SU-DHL-6 (cell line): ENCODE measurements at regions not wholly inside any gene's neighbourhood (a gene's known extent, or its start where the extent isn't known, plus 50 kb on each side); places are given as distances from the start of the nearest gene placed in this dataset.

Source experiments
- H2AFZ ChIP-seq: fragments of 200-600 bp; sonication (generic); 2 replicates; pipeline ENCODE4 v1.6.1; 2014; ENCODE audit warnings: low read depth, mild to moderate bottlenecking, moderate library complexity, mixed read lengths, antibody characterized with exemption, low read length; ENCODE audit not compliant: severe bottlenecking
- H3F3A ChIP-seq: fragments of 200-600 bp; shearing (Covaris generic); 2 replicates; pipeline ENCODE4 v1.6.0; 2016; ENCODE audit warnings: antibody characterized with exemption, mild to moderate bottlenecking; ENCODE audit not compliant: insufficient read depth
- H3K27ac ChIP-seq: fragments of 200-600 bp; sonication (generic); 2 replicates; pipeline ENCODE4 v1.5.1; 2016; ENCODE audit warnings: low read depth, mild to moderate bottlenecking, low read length, moderate library complexity, mixed read lengths
- H3K27me3 ChIP-seq: fragments of 200-600 bp; sonication (generic), shearing (Covaris generic); 2 replicates; pipeline ENCODE4 v1.6.0; 2014; ENCODE audit warnings: mild to moderate bottlenecking, low read length
- H3K36me3 ChIP-seq: fragments of 200-600 bp; sonication (generic); 2 replicates; pipeline ENCODE4 v1.6.1; 2014; ENCODE audit warnings: mild to moderate bottlenecking, low read length, mixed read lengths
- H3K4me2 ChIP-seq: fragments of 300-600, 200-600 bp; shearing (Covaris generic), sonication (generic); 2 replicates; pipeline ENCODE4 v1.6.0; 2014; ENCODE audit warnings: low read length, low read depth, mild to moderate bottlenecking; ENCODE audit not compliant: poor library complexity, severe bottlenecking
- H3K4me3 ChIP-seq: fragments of 200-600 bp; sonication (generic); 2 replicates; pipeline ENCODE4 v1.5.1; 2014; ENCODE audit warnings: antibody characterized with exemption, low read length, mild to moderate bottlenecking, mixed read lengths; ENCODE audit not compliant: insufficient read depth, poor library complexity, severe bottlenecking
- H3K79me2 ChIP-seq: fragments of 200-600 bp; sonication (generic); 2 replicates; pipeline ENCODE4 v1.6.1; 2014; ENCODE audit warnings: mild to moderate bottlenecking, low read length, moderate library complexity; ENCODE audit not compliant: insufficient read depth
- H3K9ac ChIP-seq: fragments of 200-600 bp; sonication (generic); 2 replicates; pipeline ENCODE4 v1.7.0; 2014; ENCODE audit warnings: mild to moderate bottlenecking, low read length
- H3K9me2 ChIP-seq: fragments of 200-600 bp; sonication (generic); replicated peaks from 2 replicates; pipeline ENCODE4 v1.6.1; 2014; ENCODE audit warnings: low read length; ENCODE audit not compliant: insufficient read depth
- H3K9me3 ChIP-seq: fragments of 200-600 bp; sonication (generic); 2 replicates; pipeline ENCODE4 v1.6.1; 2014; ENCODE audit warnings: low read length, mixed read lengths; ENCODE audit not compliant: insufficient read depth
- H4K20me1 ChIP-seq: fragments of 200-600 bp; sonication (generic); 2 replicates; pipeline ENCODE4 v1.6.1; 2014; ENCODE audit warnings: low read depth, mild to moderate bottlenecking, antibody characterized with exemption, low read length, moderate library complexity, mixed read lengths
- EZH2phosphoT487 ChIP-seq: fragments of 200-600 bp; sonication (generic), shearing (Covaris generic); conservative IDR thresholded peaks from 2 replicates; pipeline ENCODE4 v1.6.1; 2018; ENCODE audit warnings: mild to moderate bottlenecking, antibody characterized with exemption, low read length, moderate library complexity, mixed read lengths
- TF ChIP-seq, protein P1 (sequence below): fragments of 200-600 bp; sonication (generic); IDR thresholded peaks from one replicate; pipeline ENCODE4 v1.5.1; 2017; ENCODE audit warnings: antibody characterized with exemption, mild to moderate bottlenecking, low read length, moderate library complexity; ENCODE audit not compliant: insufficient read depth, poor library complexity, severe bottlenecking

DNA sequence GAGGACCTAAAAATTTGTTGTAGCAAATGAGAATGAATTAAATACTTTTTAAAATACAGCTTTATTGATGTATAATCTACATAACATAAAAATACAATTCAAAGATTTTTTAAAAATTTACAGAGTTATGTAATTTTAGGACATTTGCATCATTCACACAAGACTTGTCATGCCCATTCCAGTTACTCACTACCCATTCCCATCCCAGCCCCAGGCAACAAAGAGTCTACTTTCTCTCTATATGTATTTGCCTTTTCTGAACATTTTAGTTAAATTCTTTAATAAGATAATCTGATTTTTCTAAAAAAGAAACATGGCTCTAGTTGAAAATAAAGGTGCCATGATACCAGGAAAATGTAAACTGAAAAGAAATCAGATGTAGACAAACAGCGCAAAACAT, 354.2 kb downstream of the PMP22 start:
- Histone ChIP-seq H3K4me2 (no peak overlapping the region), H3K27ac (no peak overlapping the region), H3K9me3 (no peaks in the 10 kb centered on the region), H3K9me2 (no peaks in the 10 kb centered on the region), H3K9ac (no peak overlapping the region), H3F3A (no peaks in the 10 kb centered on the region), H3K36me3 (no peaks in the 10 kb centered on the region), H4K20me1 (no peaks in the 10 kb centered on the region), H2AFZ (no peak overlapping the region), H3K4me3 (no peak overlapping the region), H3K27me3 (no peaks in the 10 kb centered on the region), H3K79me2 (no peaks in the 10 kb centered on the region)
- TF ChIP-seq EZH2phosphoT487: no peak
- TF ChIP-seq, protein P1, sequence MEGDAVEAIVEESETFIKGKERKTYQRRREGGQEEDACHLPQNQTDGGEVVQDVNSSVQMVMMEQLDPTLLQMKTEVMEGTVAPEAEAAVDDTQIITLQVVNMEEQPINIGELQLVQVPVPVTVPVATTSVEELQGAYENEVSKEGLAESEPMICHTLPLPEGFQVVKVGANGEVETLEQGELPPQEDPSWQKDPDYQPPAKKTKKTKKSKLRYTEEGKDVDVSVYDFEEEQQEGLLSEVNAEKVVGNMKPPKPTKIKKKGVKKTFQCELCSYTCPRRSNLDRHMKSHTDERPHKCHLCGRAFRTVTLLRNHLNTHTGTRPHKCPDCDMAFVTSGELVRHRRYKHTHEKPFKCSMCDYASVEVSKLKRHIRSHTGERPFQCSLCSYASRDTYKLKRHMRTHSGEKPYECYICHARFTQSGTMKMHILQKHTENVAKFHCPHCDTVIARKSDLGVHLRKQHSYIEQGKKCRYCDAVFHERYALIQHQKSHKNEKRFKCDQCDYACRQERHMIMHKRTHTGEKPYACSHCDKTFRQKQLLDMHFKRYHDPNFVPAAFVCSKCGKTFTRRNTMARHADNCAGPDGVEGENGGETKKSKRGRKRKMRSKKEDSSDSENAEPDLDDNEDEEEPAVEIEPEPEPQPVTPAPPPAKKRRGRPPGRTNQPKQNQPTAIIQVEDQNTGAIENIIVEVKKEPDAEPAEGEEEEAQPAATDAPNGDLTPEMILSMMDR: no peak

DNA sequence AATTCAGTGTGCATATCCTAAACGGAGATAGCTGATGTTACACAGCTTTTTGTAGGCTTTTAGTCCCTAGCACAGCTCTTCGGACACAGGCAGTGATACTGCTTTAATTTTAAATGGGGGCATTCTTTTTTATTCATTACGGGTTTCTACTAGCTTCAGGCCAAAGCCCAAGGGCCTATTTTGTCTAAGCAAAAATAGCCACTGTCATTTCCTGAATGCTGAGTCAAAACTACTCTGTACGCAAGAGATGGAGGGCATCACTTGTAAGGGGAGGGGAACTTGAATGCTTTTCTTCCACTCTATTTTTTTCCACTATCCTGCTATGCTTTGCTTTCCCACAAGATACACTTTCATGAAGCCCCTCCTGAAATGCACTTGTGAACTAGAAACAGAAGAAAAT, 360.7 kb downstream of the PMP22 start:
- Histone ChIP-seq H3K79me2 (no peaks in the 10 kb centered on the region), H3K36me3 (no peaks in the 10 kb centered on the region), H3K9me3 (no peaks in the 10 kb centered on the region), H3K27me3 (no peaks in the 10 kb centered on the region), H3K4me2 (no peak overlapping the region), H2AFZ (no peak overlapping the region), H3K27ac (no peak overlapping the region), H3K4me3 (no peak overlapping the region), H3K9ac (no peak overlapping the region), H3F3A (no peaks in the 10 kb centered on the region), H4K20me1 (no peaks in the 10 kb centered on the region), H3K9me2 (no peaks in the 10 kb centered on the region)
- no peak for TF ChIP-seq EZH2phosphoT487
- TF ChIP-seq, protein P1: no peak

DNA sequence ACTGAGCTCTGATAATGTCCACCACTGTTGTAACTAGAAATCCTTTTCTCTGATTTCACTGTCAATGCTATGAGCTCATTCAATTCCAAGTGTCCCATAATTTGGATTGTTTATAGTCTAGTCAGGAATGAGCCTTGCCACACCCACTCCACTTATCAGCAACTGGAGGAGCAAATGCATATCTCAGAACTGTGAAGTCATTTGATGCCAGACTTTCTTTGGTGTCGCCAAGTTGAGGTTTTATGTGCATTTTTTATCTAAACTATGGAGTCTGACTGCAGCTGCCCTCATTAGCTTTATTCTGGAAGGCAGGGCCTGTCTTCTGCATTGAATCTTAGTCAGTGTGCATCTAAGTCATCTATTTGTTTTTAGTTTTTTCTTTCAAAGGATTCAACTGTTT, 361.3 kb downstream of the PMP22 start:
- no peaks in the 10 kb centered on the region for H3F3A ChIP-seq
- no peaks in the 10 kb centered on the region for H3K9me2 ChIP-seq
- H3K27ac ChIP-seq: no peak overlapping the region
- no peaks in the 10 kb centered on the region for H3K79me2 ChIP-seq
- no peaks in the 10 kb centered on the region for H3K36me3 ChIP-seq
- no peaks in the 10 kb centered on the region for H3K9me3 ChIP-seq
- no peak overlapping the region for H3K4me2 ChIP-seq
- no peak overlapping the region for H3K4me3 ChIP-seq
- TF ChIP-seq, protein P1: no peak
- TF ChIP-seq EZH2phosphoT487: no peak
- H3K9ac ChIP-seq: no peak overlapping the region
- no peak overlapping the region for H2AFZ ChIP-seq
- H4K20me1 ChIP-seq: no peaks in the 10 kb centered on the region
- no peaks in the 10 kb centered on the region for H3K27me3 ChIP-seq

DNA sequence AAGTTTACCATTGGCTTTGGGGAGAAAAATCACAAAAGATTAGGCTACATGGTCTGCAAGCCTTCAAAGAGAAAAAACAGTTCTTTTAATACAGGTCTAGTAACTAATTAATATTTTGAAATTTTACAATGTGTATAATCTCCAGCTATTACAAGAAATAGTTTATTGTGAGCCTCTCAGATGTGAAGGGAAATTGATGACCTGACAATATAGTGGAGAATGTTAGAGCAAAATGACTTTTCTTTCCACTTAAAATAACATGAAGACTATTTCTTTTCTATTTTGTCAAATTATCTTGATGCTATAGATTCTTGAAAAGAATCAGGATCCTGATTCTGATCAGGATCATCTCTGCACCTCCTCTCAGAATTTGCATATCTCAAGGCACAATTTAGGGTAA, 362.3 kb downstream of the PMP22 start:
- H4K20me1 ChIP-seq: no peaks in the 10 kb centered on the region
- H3K4me3 ChIP-seq: no peak overlapping the region
- no peak overlapping the region for H3K9ac ChIP-seq
- TF ChIP-seq, protein P1: no peak
- TF ChIP-seq EZH2phosphoT487: no peak
- H3K36me3 ChIP-seq: no peaks in the 10 kb centered on the region
- H3K9me2 ChIP-seq: no peaks in the 10 kb centered on the region
- no peak overlapping the region for H3K27ac ChIP-seq
- H3K9me3 ChIP-seq: no peaks in the 10 kb centered on the region
- H3K27me3 ChIP-seq: no peaks in the 10 kb centered on the region
- H3F3A ChIP-seq: no peaks in the 10 kb centered on the region
- H2AFZ ChIP-seq: no peak overlapping the region
- no peaks in the 10 kb centered on the region for H3K79me2 ChIP-seq
- H3K4me2 ChIP-seq: no peak overlapping the region
